Cardiac septum (tissue), 1 donor: ENCODE measurements at regions not wholly inside any gene's neighbourhood (a gene's known extent, or its start where the extent isn't known, plus 50 kb on each side); places are given as distances from the start of the nearest gene placed in this dataset.

Experiments
- DNase-seq: peaks from one replicate; pipeline ENCODE4 v3.0.0-alpha.2; 2020; ENCODE audit warnings: low spot score
- intact Hi-C: fragments of 100-400 bp; cut with DNase I; formaldehyde crosslinking; loops from one replicate; pipeline ENCODE4 v1.14.0; 2022
- donor health status: DM: no; HTN: no; CAD: no.

GRCh38 chrX:20456971-20457370 is 190.3 kb upstream of the RPS6KA3 start:
- intact Hi-C loops: no loop called here
- DNase-seq: no peak

GRCh38 chrX:20455001-20455400 is 188.3 kb upstream of the RPS6KA3 start:
- intact Hi-C loops: no loop called here
- DNase-seq: no peak

- no peak for DNase-seq
- intact Hi-C loops: no loop called here
Observed at GRCh38 chrX:20454117-20454516, 187.4 kb upstream of the RPS6KA3 start.

GRCh38 chrX:20452487-20452886 is 185.8 kb upstream of the RPS6KA3 start:
- intact Hi-C loops: no loop called here
- DNase-seq: no peak

- intact Hi-C loops: no loop called here
- no peak for DNase-seq
Observed at GRCh38 chrX:20451929-20452328, 185.2 kb upstream of the RPS6KA3 start.

- no peak for DNase-seq
- intact Hi-C loops: loop anchor here (10.0 kb wide), 1 partner anchor 190 kb away; no protein-coding TSS in a partner anchor
Observed at GRCh38 chrX:20445109-20445508, 178.4 kb upstream of the RPS6KA3 start.

GRCh38 chrX:20442597-20442996 is 175.9 kb upstream of the RPS6KA3 start:
- intact Hi-C loops: loop anchor here (5.0 to 10.0 kb wide), 2 partner anchors 188 to 300 kb away; partner anchors contain the start of gene EIF1AX
- peak; percentile 86 for DNase-seq

- DNase-seq: no peak
- intact Hi-C loops: loop anchor here (5.0 to 10.0 kb wide), 2 partner anchors 186 to 299 kb away; partner anchors contain the start of gene EIF1AX
Observed at GRCh38 chrX:20441123-20441522, 174.4 kb upstream of the RPS6KA3 start.

- no peak for DNase-seq
- intact Hi-C loops: no loop called here
Observed at GRCh38 chrX:20438871-20439526, 172.3 kb upstream of the RPS6KA3 start.

- intact Hi-C loops: no loop called here
- no peak for DNase-seq
Observed at GRCh38 chrX:20437683-20438082, 171.0 kb upstream of the RPS6KA3 start.

GRCh38 chrX:20435913-20436312 is 169.2 kb upstream of the RPS6KA3 start:
- intact Hi-C loops: no loop called here
- no peak for DNase-seq

GRCh38 chrX:20434986-20435385 is 168.3 kb upstream of the RPS6KA3 start:
- intact Hi-C loops: no loop called here

GRCh38 chrX:20433388-20433775 is 166.7 kb upstream of the RPS6KA3 start:
- DNase-seq: no peak
- intact Hi-C loops: no loop called here

More at GRCh38 chrX:20434986-20435385, 168.3 kb upstream of the RPS6KA3 start:
- no peak for DNase-seq

GRCh38 chrX:20432746-20433387 is 166.2 kb upstream of the RPS6KA3 start:
- DNase-seq: no peak
- intact Hi-C loops: no loop called here

- DNase-seq: no peak
- intact Hi-C loops: no loop called here
Observed at GRCh38 chrX:20432048-20432447, 165.3 kb upstream of the RPS6KA3 start.

- intact Hi-C loops: no loop called here
- no peak for DNase-seq
Observed at GRCh38 chrX:20431486-20431885, 164.8 kb upstream of the RPS6KA3 start.

GRCh38 chrX:20427173-20427770 is 160.6 kb upstream of the RPS6KA3 start:
- DNase-seq: no peak
- intact Hi-C loops: no loop called here

- DNase-seq: no peak
- intact Hi-C loops: no loop called here
Observed at GRCh38 chrX:20421697-20422096, 155.0 kb upstream of the RPS6KA3 start.

- no peak for DNase-seq
- intact Hi-C loops: no loop called here
Observed at GRCh38 chrX:20421275-20421674, 154.6 kb upstream of the RPS6KA3 start.

GRCh38 chrX:20420058-20420457 is 153.3 kb upstream of the RPS6KA3 start:
- no peak for DNase-seq

More at GRCh38 chrX:20420058-20420457, 153.3 kb upstream of the RPS6KA3 start:
- intact Hi-C loops: no loop called here
